HepG2 (cell line): ENCODE measurements at regions not wholly inside any gene's neighbourhood (a gene's known extent, or its start where the extent isn't known, plus 50 kb on each side); places are given as distances from the start of the nearest gene placed in this dataset.

Experiments used
- ATAC-seq: fragments of 200-7000 bp; cut with Tn5 transposase; 3 replicates; pipeline ENCODE4 v1.9.1; 2020; ENCODE audit warnings: mild to moderate bottlenecking, moderate library complexity
- BruUV-seq: library from RNA; stranded (reverse); fragments of 400-500 nt; replicated peaks from 2 replicates; lab custom pipeline; 2021; lab: Mats Ljungman, UMichigan
- CTCF ChIA-PET: fragments of 300-600 bp; formaldehyde crosslinking; extraction: SDS; loops from one replicate; lab custom pipeline; 2021; ENCODE audit warnings: low total read pairs, inconsistent platforms, low intra/inter-chr PET ratio; lab: Yijun Ruan, JAX
- POLR2A ChIA-PET: fragments of 350-600 bp; sonication (Branson Sonifier 250); formaldehyde crosslinking; loops from one replicate; lab custom pipeline; 2020; ENCODE audit warnings: antibody characterized with exemption, inconsistent platforms; lab: Yijun Ruan, JAX
- DNase-seq: peaks from one replicate; pipeline ENCODE4 v3.0.0-alpha.2; 2015; ENCODE audit warnings: low spot score
- FAIRE-seq: peaks from 3 replicates; lab custom pipeline; 2011; peaks lifted over from hg19 to GRCh38; lab: Jason Lieb, UNC
- H2AFZ ChIP-seq: one replicate; pipeline ENCODE4 v1.6.1; 2011; ENCODE audit warnings: low read length, inconsistent platforms
- H3K27ac ChIP-seq: fragments of 300-600 bp; 3 replicates; pipeline ENCODE4 v1.8.0; 2011; ENCODE audit warnings: mixed run types, mild to moderate bottlenecking, mixed read lengths, low read length, inconsistent platforms; ENCODE audit not compliant: insufficient read depth; ENCODE audit errors: extremely low read length
- H3K27me3 ChIP-seq, 2 experiments: fragments of 200-600 bp in 1 of 2; 2 replicates in 1 of 2; 3 replicates in 1 of 2; pipeline versions ENCODE4 v1.6.0 to v1.8.0; 2011; ENCODE audit warnings: low read length in 2 of 2, mild to moderate bottlenecking in 2 of 2, moderate library complexity in 2 of 2, inconsistent platforms in 1 of 2; ENCODE audit not compliant: insufficient read depth in 2 of 2, control insufficient read depth in 1 of 2
- H3K36me3 ChIP-seq, 2 experiments: fragments of 200-600 bp in 1 of 2; replicated peaks in 1 of 2; 2 replicates in 1 of 2; 3 replicates in 1 of 2; pipeline versions ENCODE4 v1.5.1 to v1.8.0; 2011; ENCODE audit warnings: low read length in 2 of 2, inconsistent platforms in 1 of 2; ENCODE audit not compliant: insufficient read depth in 2 of 2, control insufficient read depth in 1 of 2
- H3K4me1 ChIP-seq: 2 replicates; pipeline ENCODE4 v1.5.1; 2012; ENCODE audit warnings: low read length, inconsistent platforms; ENCODE audit not compliant: insufficient read depth
- H3K4me2 ChIP-seq: 2 replicates; pipeline ENCODE4 v1.6.0; 2011; ENCODE audit warnings: low read depth, low read length, inconsistent platforms
- H3K4me3 ChIP-seq, 3 experiments: fragments of 200-600 bp in 1 of 3; sonication (generic), shearing (Covaris generic) in 1 of 3; replicated peaks in 1 of 3; 2 replicates each; pipeline ENCODE4 v1.5.1; 2011 to 2016; ENCODE audit warnings: low read length in 3 of 3, inconsistent platforms in 2 of 3, low read depth in 2 of 3, mild to moderate bottlenecking in 2 of 3, control low read depth in 1 of 3, mixed read lengths in 1 of 3; ENCODE audit not compliant: insufficient read depth in 1 of 3
- H3K79me2 ChIP-seq: one replicate; pipeline ENCODE4 v1.6.1; 2011; ENCODE audit warnings: low read length, inconsistent platforms; ENCODE audit not compliant: insufficient read depth
- H3K9ac ChIP-seq: 2 replicates; pipeline ENCODE4 v1.6.0; 2011; ENCODE audit warnings: mild to moderate bottlenecking, low read depth, low read length, inconsistent platforms; ENCODE audit not compliant: insufficient read depth
- H3K9me3 ChIP-seq: 2 replicates; pipeline ENCODE4 v1.5.1; 2012; ENCODE audit warnings: mild to moderate bottlenecking, low read length
- H4K20me1 ChIP-seq: 2 replicates; pipeline ENCODE4 v1.6.0; 2011; ENCODE audit warnings: inconsistent platforms, mild to moderate bottlenecking, low read length, moderate library complexity; ENCODE audit not compliant: insufficient read depth
- CC2D1A ChIP-seq: sonication (generic); formaldehyde crosslinking; IDR thresholded peaks from 2 replicates; pipeline ENCODE4 v1.8.1; 2023; ENCODE audit warnings: mild to moderate bottlenecking, missing genetic modification reagents
- CHD4 ChIP-seq: fragments of 200-600 bp; sonication (generic); IDR thresholded peaks from 2 replicates; pipeline ENCODE4 v1.7.0; 2017; ENCODE audit warnings: mild to moderate bottlenecking, low read length, borderline replicate concordance
- FOXK1 ChIP-seq: sonication (generic); formaldehyde crosslinking; IDR thresholded peaks from 2 replicates; pipeline ENCODE4 v1.4.0; 2020; ENCODE audit warnings: low read depth, missing genetic modification reagents, borderline replicate concordance
- HOXD1 ChIP-seq: sonication (generic); formaldehyde crosslinking; IDR thresholded peaks from 2 replicates; pipeline ENCODE4 v1.5.0; 2020; ENCODE audit warnings: missing genetic modification reagents
- KLF13 ChIP-seq: sonication (generic); formaldehyde crosslinking; IDR thresholded peaks from 2 replicates; pipeline ENCODE4 v1.4.0; 2020; ENCODE audit warnings: mild to moderate bottlenecking, missing genetic modification reagents
- PCBP2 ChIP-seq: fragments of 200-400 bp; formaldehyde crosslinking; optimal IDR thresholded peaks from 2 replicates; pipeline ENCODE3; 2018; ENCODE audit warnings: low read length, low read depth; ENCODE audit not compliant: poor library complexity, severe bottlenecking
- RFX5 ChIP-seq: IDR thresholded peaks from 2 replicates; pipeline ENCODE4 v1.6.1; 2011; ENCODE audit warnings: low read depth, low read length, improper control_type of control experiment
- RFXAP ChIP-seq: sonication (generic); formaldehyde crosslinking; IDR thresholded peaks from 2 replicates; pipeline ENCODE4 v1.4.0; 2020; ENCODE audit warnings: missing genetic modification reagents, borderline replicate concordance
- THYN1 ChIP-seq: sonication (generic); formaldehyde crosslinking; IDR thresholded peaks from 2 replicates; pipeline ENCODE4 v1.8.1; 2023; ENCODE audit warnings: low read depth, mild to moderate bottlenecking, moderate library complexity, missing genetic modification reagents, borderline replicate concordance
- TRIM24 ChIP-seq: sonication (generic); formaldehyde crosslinking; IDR thresholded peaks from 2 replicates; pipeline ENCODE4 v1.8.0; 2022; ENCODE audit warnings: mild to moderate bottlenecking, missing genetic modification reagents
- ZNF335 ChIP-seq: sonication (generic); formaldehyde crosslinking; IDR thresholded peaks from 2 replicates; pipeline ENCODE4 v1.4.0; 2020; ENCODE audit warnings: missing genetic modification reagents
- ZNF772 ChIP-seq: sonication (generic); formaldehyde crosslinking; IDR thresholded peaks from 2 replicates; pipeline ENCODE4 v1.5.0; 2020; ENCODE audit warnings: mild to moderate bottlenecking, missing genetic modification reagents
- WGBS: methylation state at CpG from one replicate; pipeline ENCODE4 v1.1.6; 2017; ENCODE audit warnings: low lambda C conversion rate; 5-methylcytosine and 5-hydroxymethylcytosine counted together
- in situ Hi-C: cut with HindIII; loops from 2 replicates; pipeline ENCODE4 v1.10.0; 2017; ENCODE audit warnings: low pct_unique_long_range_greater_than_20kb; ENCODE audit not compliant: extremely low pct_ligation_motif_present
- intact Hi-C: fragments of 100-400 bp; cut with micrococcal nuclease; formaldehyde crosslinking; loops from one replicate; pipeline ENCODE4 v1.10.0; 2022; ENCODE audit not compliant: unreplicated experiment
- TF ChIP-seq, protein P1 (sequence below): sonication (generic); formaldehyde crosslinking; IDR thresholded peaks from 2 replicates; pipeline ENCODE4 v1.4.0; 2020; ENCODE audit warnings: missing genetic modification reagents
- TF ChIP-seq, protein P2 (sequence below): sonication (generic); formaldehyde crosslinking; IDR thresholded peaks from 2 replicates; pipeline ENCODE4 v1.5.1; 2020; ENCODE audit warnings: missing genetic modification reagents, mild to moderate bottlenecking, borderline replicate concordance
- TF ChIP-seq, protein P3 (sequence below): sonication (generic); formaldehyde crosslinking; IDR thresholded peaks from 2 replicates; pipeline ENCODE4 v1.4.0; 2020; ENCODE audit warnings: missing genetic modification reagents
- TF ChIP-seq, protein P4 (sequence below): sonication (generic); formaldehyde crosslinking; IDR thresholded peaks from 2 replicates; pipeline ENCODE4 v1.4.0; 2020; ENCODE audit warnings: mild to moderate bottlenecking, missing genetic modification reagents, borderline replicate concordance

DNA sequence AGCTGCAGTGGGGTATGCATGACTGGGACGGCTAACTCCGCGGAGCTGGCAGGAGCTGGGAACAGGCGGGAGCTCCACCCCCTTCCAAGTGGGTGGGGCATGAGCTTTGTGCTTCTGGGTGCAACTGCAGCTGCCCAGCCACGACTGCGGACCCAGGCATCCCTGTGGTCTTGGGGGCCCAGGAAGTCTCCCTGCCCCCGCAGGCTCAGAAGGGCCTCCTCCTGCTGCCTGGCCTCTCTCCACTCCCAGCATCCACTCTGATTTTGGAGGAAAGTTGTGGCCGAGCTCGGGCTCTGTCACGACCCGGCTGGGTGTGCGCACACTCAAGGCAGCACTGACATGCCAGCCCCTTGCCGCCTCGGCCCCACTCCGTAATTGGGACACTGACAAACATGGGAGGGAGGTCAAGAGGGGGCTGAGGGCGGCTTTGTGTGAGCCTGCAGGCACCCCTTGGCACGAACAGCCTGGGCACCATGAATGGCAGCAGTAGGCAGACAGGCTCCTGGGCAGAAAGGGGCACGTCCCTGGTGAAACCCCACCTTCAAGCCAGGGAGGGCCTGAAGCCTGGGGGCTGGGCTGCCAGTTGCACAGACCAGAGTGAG is 822.6 kb downstream of the GLUD2 start:
- H3K4me3 ChIP-seq = no peak overlapping the region
- H2AFZ ChIP-seq = no peak overlapping the region
- FAIRE-seq (no peak), DNase-seq (no peak), ATAC-seq (no peak)
- no TSS peak for BruUV-seq
- intact Hi-C loops (no loop called here), in situ Hi-C loops (no loop called here)
- no peaks in the 10 kb centered on the region for H4K20me1 ChIP-seq
- no peaks in the 10 kb centered on the region for H3K9me3 ChIP-seq
- WGBS = 65% methylated on average over 4 of the region's 18 CpGs
- no peak overlapping the region for H3K9ac ChIP-seq
- H3K4me1 ChIP-seq = no peaks in the 10 kb centered on the region
- POLR2A ChIA-PET = no interaction called here
- no peak overlapping the region for H3K27ac ChIP-seq
- H3K4me2 ChIP-seq = no peak overlapping the region
- no peaks in the 10 kb centered on the region for H3K36me3 ChIP-seq
- no peaks in the 10 kb centered on the region for H3K79me2 ChIP-seq
- H3K27me3 ChIP-seq = no peaks in the 10 kb centered on the region
- CTCF ChIA-PET = no interaction called here
- TF ChIP-seq, protein P1, sequence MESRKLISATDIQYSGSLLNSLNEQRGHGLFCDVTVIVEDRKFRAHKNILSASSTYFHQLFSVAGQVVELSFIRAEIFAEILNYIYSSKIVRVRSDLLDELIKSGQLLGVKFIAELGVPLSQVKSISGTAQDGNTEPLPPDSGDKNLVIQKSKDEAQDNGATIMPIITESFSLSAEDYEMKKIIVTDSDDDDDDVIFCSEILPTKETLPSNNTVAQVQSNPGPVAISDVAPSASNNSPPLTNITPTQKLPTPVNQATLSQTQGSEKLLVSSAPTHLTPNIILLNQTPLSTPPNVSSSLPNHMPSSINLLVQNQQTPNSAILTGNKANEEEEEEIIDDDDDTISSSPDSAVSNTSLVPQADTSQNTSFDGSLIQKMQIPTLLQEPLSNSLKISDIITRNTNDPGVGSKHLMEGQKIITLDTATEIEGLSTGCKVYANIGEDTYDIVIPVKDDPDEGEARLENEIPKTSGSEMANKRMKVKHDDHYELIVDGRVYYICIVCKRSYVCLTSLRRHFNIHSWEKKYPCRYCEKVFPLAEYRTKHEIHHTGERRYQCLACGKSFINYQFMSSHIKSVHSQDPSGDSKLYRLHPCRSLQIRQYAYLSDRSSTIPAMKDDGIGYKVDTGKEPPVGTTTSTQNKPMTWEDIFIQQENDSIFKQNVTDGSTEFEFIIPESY = no peak
- TF ChIP-seq CHD4 = no peak
- TF ChIP-seq, protein P2, sequence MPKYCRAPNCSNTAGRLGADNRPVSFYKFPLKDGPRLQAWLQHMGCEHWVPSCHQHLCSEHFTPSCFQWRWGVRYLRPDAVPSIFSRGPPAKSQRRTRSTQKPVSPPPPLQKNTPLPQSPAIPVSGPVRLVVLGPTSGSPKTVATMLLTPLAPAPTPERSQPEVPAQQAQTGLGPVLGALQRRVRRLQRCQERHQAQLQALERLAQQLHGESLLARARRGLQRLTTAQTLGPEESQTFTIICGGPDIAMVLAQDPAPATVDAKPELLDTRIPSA (CRISPR knock-in tag) = no peak
- TF ChIP-seq ZNF335 (CRISPR knock-in tag) = no peak
- TF ChIP-seq RFX5 = no peak
- no peak for TF ChIP-seq HOXD1 (CRISPR knock-in tag)
- no peak for TF ChIP-seq CC2D1A (CRISPR knock-in tag)
- TF ChIP-seq PCBP2 = no peak
- TF ChIP-seq TRIM24 (CRISPR knock-in tag) = no peak
- TF ChIP-seq ZNF772 (CRISPR knock-in tag) = no peak
- TF ChIP-seq, protein P3, sequence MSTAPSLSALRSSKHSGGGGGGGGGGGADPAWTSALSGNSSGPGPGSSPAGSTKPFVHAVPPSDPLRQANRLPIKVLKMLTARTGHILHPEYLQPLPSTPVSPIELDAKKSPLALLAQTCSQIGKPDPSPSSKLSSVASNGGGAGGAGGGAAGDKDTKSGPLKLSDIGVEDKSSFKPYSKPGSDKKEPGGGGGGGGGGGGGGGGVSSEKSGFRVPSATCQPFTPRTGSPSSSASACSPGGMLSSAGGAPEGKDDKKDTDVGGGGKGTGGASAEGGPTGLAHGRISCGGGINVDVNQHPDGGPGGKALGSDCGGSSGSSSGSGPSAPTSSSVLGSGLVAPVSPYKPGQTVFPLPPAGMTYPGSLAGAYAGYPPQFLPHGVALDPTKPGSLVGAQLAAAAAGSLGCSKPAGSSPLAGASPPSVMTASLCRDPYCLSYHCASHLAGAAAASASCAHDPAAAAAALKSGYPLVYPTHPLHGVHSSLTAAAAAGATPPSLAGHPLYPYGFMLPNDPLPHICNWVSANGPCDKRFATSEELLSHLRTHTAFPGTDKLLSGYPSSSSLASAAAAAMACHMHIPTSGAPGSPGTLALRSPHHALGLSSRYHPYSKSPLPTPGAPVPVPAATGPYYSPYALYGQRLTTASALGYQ = no peak
- TF ChIP-seq THYN1 (CRISPR knock-in tag) = no peak
- TF ChIP-seq RFXAP (CRISPR knock-in tag) = no peak
- TF ChIP-seq, protein P4, sequence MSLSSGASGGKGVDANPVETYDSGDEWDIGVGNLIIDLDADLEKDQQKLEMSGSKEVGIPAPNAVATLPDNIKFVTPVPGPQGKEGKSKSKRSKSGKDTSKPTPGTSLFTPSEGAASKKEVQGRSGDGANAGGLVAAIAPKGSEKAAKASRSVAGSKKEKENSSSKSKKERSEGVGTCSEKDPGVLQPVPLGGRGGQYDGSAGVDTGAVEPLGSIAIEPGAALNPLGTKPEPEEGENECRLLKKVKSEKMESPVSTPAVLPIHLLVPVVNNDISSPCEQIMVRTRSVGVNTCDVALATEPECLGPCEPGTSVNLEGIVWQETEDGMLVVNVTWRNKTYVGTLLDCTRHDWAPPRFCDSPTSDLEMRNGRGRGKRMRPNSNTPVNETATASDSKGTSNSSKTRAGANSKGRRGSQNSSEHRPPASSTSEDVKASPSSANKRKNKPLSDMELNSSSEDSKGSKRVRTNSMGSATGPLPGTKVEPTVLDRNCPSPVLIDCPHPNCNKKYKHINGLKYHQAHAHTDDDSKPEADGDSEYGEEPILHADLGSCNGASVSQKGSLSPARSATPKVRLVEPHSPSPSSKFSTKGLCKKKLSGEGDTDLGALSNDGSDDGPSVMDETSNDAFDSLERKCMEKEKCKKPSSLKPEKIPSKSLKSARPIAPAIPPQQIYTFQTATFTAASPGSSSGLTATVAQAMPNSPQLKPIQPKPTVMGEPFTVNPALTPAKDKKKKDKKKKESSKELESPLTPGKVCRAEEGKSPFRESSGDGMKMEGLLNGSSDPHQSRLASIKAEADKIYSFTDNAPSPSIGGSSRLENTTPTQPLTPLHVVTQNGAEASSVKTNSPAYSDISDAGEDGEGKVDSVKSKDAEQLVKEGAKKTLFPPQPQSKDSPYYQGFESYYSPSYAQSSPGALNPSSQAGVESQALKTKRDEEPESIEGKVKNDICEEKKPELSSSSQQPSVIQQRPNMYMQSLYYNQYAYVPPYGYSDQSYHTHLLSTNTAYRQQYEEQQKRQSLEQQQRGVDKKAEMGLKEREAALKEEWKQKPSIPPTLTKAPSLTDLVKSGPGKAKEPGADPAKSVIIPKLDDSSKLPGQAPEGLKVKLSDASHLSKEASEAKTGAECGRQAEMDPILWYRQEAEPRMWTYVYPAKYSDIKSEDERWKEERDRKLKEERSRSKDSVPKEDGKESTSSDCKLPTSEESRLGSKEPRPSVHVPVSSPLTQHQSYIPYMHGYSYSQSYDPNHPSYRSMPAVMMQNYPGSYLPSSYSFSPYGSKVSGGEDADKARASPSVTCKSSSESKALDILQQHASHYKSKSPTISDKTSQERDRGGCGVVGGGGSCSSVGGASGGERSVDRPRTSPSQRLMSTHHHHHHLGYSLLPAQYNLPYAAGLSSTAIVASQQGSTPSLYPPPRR (CRISPR knock-in tag) = no peak
- TF ChIP-seq KLF13 (CRISPR knock-in tag) = no peak
- no peak for TF ChIP-seq FOXK1
